ENCODE measurements at regions not wholly inside any gene's neighbourhood (a gene's known extent, or its start where the extent isn't known, plus 50 kb on each side); places are given as distances from the start of the nearest gene placed in this dataset.

DNA sequence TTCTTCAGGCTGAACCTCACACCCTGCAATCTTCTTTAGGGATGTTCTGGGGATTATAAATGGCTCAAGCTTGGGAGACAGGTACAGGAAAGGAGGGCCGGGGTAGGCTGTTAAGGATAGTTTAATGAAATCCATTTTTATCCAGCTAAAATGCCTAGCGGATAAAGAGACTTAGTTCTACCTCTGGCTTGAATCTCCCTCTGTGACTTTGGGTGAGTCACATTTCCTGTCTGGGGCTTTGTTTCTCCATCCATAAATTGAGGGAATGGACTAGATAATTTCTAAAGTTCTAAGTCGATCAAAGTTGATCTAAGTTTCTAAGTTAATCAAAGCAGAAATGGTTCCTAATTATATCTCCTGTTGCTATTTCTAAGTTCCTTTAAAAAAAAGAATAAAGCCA, 319.6 kb upstream of the E2F7 start (continued):
- no peak for TF ChIP-seq HNRNPH1 (optimal IDR thresholded peaks at IDR 0.05; ENCODE audit: low read depth, low read length)
- TF ChIP-seq ZNF780A (CRISPR knock-in tag; IDR thresholded peaks at IDR 0.05) = no peak

DNA sequence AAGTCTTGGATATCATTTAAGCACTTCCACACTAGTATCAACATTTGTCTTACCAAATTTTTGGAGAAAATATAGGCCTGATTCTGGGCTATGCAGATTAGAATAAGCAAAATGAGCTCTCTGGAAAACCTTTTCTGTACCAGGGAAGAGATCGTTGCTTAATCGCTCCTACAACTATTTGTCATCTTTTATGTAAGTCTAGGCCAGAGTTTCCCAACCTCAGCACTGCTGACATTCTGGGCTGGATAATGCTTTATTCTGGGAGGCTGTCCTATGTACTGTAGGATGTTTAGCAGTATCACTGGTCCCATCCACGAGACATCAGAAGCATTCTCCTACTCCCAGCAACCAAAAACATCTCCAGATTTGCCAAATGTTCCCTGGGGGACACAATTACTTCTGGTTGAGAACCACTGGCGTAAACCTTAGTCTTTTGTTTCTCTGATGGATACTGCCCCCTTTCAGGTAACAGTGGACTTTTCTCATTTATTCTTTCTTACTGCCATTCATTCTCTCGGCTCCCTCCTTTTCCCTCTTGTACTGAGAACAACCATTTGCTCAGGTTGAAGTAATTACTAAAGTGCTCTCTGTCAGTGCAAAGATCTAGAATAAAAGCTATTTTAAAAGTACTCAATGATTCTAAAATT, 316.9 kb upstream of the E2F7 start:
- WGBS (ENCODE audit: insufficient coverage, low coverage, missing lambda C conversion rate) = 3% methylated on average over 5 of the region's 5 CpGs
- BruUV-seq (replicated peaks) = no TSS peak
- ATAC-seq = no peak
- no peaks in the 10 kb centered on the region for H3K36me3 ChIP-seq (ENCODE audit: control insufficient read depth, insufficient read depth, low read length)
- no peak for DNase-seq (ENCODE audit: extremely low read depth in 1 of 4, low spot score in 3 of 4)
- H2AFZ ChIP-seq (ENCODE audit: low read depth, low read length) = no peak overlapping the region
- no peaks in the 10 kb centered on the region for H4K20me1 ChIP-seq (replicated peaks; ENCODE audit: control insufficient read depth, insufficient read depth, low read length)
- no peaks in the 10 kb centered on the region for H3K4me1 ChIP-seq (replicated peaks in 1 of 2; ENCODE audit: control insufficient read depth in 2 of 2, insufficient read depth in 2 of 2, low read length in 2 of 2)
- H3K79me2 ChIP-seq (ENCODE audit: control insufficient read depth, insufficient read depth, low read length) = no peaks in the 10 kb centered on the region
- H3K9me3 ChIP-seq (replicated peaks; ENCODE audit: control insufficient read depth, insufficient read depth, low read depth, low read length) = no peaks in the 10 kb centered on the region
- in situ Hi-C loops (cut with MboI) = no loop called here
- ChIA-PET CTCF (ENCODE audit: low intra/inter-chr PET ratio) (no interaction called here), POLR2A (no interaction called here)
- TF ChIP-seq ZNF133 (CRISPR knock-in tag; IDR thresholded peaks at IDR 0.05) = no peak
- no peak for TF ChIP-seq POLR2AphosphoS5 (IDR thresholded peaks at IDR 0.05; ENCODE audit: control insufficient read depth, insufficient read depth, low read depth, low read length)
- TF ChIP-seq, protein P1, sequence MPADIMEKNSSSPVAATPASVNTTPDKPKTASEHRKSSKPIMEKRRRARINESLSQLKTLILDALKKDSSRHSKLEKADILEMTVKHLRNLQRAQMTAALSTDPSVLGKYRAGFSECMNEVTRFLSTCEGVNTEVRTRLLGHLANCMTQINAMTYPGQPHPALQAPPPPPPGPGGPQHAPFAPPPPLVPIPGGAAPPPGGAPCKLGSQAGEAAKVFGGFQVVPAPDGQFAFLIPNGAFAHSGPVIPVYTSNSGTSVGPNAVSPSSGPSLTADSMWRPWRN (IDR thresholded peaks at IDR 0.05; ENCODE audit: low read depth) = no peak
- TF ChIP-seq, protein P2, sequence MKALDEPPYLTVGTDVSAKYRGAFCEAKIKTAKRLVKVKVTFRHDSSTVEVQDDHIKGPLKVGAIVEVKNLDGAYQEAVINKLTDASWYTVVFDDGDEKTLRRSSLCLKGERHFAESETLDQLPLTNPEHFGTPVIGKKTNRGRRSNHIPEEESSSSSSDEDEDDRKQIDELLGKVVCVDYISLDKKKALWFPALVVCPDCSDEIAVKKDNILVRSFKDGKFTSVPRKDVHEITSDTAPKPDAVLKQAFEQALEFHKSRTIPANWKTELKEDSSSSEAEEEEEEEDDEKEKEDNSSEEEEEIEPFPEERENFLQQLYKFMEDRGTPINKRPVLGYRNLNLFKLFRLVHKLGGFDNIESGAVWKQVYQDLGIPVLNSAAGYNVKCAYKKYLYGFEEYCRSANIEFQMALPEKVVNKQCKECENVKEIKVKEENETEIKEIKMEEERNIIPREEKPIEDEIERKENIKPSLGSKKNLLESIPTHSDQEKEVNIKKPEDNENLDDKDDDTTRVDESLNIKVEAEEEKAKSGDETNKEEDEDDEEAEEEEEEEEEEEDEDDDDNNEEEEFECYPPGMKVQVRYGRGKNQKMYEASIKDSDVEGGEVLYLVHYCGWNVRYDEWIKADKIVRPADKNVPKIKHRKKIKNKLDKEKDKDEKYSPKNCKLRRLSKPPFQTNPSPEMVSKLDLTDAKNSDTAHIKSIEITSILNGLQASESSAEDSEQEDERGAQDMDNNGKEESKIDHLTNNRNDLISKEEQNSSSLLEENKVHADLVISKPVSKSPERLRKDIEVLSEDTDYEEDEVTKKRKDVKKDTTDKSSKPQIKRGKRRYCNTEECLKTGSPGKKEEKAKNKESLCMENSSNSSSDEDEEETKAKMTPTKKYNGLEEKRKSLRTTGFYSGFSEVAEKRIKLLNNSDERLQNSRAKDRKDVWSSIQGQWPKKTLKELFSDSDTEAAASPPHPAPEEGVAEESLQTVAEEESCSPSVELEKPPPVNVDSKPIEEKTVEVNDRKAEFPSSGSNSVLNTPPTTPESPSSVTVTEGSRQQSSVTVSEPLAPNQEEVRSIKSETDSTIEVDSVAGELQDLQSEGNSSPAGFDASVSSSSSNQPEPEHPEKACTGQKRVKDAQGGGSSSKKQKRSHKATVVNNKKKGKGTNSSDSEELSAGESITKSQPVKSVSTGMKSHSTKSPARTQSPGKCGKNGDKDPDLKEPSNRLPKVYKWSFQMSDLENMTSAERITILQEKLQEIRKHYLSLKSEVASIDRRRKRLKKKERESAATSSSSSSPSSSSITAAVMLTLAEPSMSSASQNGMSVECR (CRISPR knock-in tag; IDR thresholded peaks at IDR 0.05) = no peak
- no peak for TF ChIP-seq PTRF (tag; IDR thresholded peaks at IDR 0.05)
- TF ChIP-seq, protein P3, sequence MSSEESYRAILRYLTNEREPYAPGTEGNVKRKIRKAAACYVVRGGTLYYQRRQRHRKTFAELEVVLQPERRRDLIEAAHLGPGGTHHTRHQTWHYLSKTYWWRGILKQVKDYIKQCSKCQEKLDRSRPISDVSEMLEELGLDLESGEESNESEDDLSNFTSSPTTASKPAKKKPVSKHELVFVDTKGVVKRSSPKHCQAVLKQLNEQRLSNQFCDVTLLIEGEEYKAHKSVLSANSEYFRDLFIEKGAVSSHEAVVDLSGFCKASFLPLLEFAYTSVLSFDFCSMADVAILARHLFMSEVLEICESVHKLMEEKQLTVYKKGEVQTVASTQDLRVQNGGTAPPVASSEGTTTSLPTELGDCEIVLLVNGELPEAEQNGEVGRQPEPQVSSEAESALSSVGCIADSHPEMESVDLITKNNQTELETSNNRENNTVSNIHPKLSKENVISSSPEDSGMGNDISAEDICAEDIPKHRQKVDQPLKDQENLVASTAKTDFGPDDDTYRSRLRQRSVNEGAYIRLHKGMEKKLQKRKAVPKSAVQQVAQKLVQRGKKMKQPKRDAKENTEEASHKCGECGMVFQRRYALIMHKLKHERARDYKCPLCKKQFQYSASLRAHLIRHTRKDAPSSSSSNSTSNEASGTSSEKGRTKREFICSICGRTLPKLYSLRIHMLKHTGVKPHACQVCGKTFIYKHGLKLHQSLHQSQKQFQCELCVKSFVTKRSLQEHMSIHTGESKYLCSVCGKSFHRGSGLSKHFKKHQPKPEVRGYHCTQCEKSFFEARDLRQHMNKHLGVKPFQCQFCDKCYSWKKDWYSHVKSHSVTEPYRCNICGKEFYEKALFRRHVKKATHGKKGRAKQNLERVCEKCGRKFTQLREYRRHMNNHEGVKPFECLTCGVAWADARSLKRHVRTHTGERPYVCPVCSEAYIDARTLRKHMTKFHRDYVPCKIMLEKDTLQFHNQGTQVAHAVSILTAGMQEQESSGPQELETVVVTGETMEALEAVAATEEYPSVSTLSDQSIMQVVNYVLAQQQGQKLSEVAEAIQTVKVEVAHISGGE (CRISPR knock-in tag; IDR thresholded peaks at IDR 0.05) = no peak
- TF ChIP-seq ZNF24 (IDR thresholded peaks at IDR 0.05) = no peak
- TF ChIP-seq MYBL2 (IDR thresholded peaks at IDR 0.05; ENCODE audit: low read depth) = no peak
- TF ChIP-seq MYBL2 (CRISPR knock-in tag; IDR thresholded peaks at IDR 0.05; ENCODE audit: borderline replicate concordance) = no peak
- no peak for TF ChIP-seq ZNF316 (IDR thresholded peaks at IDR 0.05)
- no peak for TF ChIP-seq ZFP30 (CRISPR knock-in tag; IDR thresholded peaks at IDR 0.05; ENCODE audit: borderline replicate concordance)
- TF ChIP-seq SUPT5H (IDR thresholded peaks at IDR 0.05) = no peak
- FAIRE-seq = no peak
- intact Hi-C loops (cut with micrococcal nuclease) = no loop called here
- no peak overlapping the region for H3K27ac ChIP-seq (ENCODE audit: extremely low read depth, low read depth, low read length)
- H3K4me3 ChIP-seq = no peak overlapping the region
- H3K27me3 ChIP-seq (ENCODE audit: control insufficient read depth in 2 of 2, insufficient read depth in 2 of 2, low read length in 2 of 2) = no peaks in the 10 kb centered on the region
- H3K9me1 ChIP-seq (ENCODE audit: control insufficient read depth, insufficient read depth, low read length) = no peaks in the 10 kb centered on the region
- no peak overlapping the region for H3K9ac ChIP-seq (ENCODE audit: insufficient read depth in 1 of 2, low read depth in 2 of 2, low read length in 2 of 2)
- H3K4me2 ChIP-seq (ENCODE audit: insufficient read depth, low read length) = no peak overlapping the region
